HK-2 (cell line): ENCODE measurements at regions not wholly inside any gene's neighbourhood (a gene's known extent, or its start where the extent isn't known, plus 50 kb on each side); places are given as distances from the start of the nearest gene placed in this dataset.

ENCODE experiments used
- DNase-seq: peaks from one replicate; pipeline ENCODE4 v3.0.0-alpha.2; 2018; ENCODE audit not compliant: unreplicated experiment

DNA sequence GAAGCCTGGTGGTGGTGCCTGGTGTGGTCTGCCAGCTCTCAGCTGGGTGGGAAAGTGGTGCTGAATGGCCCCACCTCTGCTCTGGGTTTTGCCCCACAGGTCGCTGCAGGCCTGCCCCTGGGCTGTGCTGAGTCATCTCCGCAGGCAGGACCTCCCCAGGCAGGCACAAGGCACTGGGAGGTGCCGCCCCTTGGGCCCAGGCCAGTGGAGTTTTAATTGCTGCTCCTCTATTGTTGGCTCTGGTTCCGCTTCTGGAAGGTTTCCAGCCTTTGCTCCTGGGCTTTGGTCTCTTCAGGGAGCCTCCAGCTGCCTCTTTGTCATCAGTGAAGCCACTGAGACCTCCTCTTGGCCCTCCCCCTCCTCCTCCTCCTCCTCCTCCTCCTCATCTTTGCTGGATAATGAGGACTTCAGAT is 180.3 kb upstream of the GRB10 start:
- peak; percentile 62 for DNase-seq

DNA sequence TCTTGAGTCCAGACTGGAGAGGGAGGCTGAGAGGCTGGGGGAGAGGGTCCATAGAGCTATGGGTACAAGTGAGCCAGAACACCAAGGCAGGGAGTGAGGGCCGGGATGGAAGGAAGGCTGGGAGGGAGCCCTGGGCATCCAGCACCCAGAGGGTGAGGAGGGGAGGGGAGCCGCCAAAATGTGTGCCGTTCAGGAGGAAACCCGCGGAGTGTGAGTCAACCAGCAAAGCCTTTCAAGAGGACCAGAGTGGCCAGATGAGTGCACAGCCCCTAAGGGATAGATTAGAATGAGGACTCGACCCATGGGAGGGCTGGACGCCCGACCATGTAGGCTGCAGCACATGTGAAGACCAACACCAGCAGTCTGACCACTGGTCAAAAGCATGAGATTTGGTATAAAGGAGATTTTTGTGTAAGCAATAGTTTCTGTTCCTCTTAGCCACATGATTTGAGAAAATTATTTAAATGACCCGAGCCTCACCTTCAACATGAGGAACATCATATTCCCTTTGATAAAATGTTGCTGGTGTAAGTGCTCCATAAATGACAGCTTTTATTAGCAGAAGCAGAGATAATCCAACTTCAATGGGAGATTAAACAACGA is 179.7 kb upstream of the GRB10 start:
- DNase-seq = no peak

DNA sequence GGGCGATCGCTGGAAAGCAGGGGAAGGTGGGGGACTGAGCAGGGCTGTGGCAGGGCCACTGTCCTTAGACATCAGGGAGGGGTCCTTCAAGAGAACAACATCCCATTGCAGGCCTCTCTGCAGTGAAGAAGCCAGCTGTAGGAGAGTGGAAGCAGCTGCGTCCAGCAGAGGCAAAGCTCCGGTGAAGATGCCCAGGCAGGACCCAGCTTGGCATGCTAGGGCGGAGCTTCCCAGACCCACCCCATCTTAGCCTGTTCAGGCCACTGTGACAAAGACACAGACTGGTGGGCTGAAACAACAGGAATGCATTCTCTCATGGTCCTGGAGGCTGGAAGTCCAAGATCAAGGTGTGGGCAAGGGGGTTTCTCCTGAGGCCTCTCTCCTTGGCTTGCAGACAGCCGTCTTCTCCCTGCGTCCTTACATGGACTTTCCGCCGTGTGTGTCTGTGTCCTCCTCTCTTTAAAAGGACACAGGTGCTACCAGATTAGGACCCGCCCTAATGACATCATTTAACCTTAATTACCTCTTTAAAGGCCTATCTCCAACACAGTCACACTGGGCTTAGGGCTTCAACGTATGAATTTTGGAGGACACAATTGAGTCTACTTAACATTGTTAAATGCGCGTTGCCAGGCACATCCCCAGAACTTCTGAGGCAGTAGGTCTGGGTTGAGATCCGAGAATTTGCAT is 178.1 kb upstream of the GRB10 start:
- no peak for DNase-seq

DNA sequence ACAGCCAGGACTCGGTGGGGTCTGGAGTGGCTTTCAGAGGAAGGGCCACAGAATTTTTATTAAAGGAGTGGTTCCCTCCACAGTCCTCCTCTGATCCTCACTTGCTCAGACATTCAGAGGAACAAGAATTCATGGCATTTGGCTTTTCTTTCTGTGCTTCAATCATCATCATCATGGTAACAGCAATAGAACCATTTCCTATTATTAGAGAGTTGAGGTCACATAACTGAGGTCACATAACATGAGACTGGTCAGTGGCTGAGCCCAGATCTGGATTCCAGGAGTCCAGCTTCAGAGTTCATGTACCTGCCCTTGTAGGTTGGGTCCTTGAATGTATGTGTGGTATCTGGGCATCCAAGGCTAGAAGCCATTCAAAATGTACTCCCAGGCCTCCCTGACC is 177.3 kb upstream of the GRB10 start:
- no peak for DNase-seq

DNA sequence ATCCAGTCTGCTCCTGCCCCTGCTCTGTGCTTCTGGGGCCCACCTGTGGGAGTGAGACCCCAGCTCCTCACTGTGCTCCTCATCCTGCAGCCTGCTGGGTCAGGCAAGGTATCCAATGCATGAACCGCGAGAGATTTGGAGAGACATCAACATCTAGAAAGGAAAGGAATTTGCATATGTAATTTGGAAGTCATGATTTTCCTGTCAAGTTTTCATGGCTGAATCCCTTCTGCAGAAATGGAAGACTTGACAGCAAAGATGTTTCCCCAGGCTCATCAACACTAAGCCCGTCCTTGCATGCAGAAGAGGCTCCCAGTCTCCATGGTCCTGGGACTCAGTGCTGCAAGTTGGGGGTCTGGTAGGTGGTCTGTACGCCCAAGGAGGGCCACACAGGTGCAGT is 176.9 kb upstream of the GRB10 start:
- DNase-seq = no peak

DNA sequence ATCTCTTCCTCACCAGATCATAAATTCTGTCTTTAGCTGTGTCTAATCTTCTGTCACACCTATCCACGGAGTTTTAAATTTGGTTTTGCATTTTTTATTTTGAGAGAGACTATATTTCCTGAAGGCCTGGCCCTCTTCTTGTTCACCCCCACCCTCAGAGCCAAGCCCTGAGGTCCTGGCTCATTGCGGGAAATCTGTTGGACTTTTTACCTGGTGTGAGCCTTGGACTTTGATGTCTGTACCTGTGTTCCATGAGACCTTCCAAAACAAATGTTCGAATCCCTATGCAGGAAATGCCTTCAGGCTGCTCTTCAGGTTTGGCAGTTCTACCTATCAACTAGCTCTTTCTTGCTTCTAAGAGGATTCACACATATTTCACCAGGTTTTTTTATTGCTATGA is 175.2 kb upstream of the GRB10 start:
- DNase-seq = no peak

DNA sequence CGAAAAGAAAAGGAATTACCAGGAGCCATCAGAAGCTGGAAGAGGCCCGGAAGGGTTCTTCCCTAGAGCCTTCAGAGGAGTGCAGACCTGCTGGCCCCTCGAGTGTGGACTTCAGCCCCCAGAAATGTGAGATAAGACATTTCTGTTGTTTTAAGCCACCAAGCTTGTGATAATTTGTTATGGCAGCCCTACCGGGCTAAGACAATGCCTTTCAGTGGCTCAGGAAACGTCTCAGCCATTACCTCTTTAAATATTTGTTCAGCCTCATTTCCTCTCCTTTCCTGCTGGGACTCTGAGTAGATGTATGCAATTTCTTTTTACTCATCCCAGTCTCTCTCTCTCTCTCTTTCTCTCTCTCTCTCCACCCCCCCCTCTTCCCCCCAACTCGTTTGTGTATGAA is 174.7 kb upstream of the GRB10 start:
- no peak for DNase-seq

DNA sequence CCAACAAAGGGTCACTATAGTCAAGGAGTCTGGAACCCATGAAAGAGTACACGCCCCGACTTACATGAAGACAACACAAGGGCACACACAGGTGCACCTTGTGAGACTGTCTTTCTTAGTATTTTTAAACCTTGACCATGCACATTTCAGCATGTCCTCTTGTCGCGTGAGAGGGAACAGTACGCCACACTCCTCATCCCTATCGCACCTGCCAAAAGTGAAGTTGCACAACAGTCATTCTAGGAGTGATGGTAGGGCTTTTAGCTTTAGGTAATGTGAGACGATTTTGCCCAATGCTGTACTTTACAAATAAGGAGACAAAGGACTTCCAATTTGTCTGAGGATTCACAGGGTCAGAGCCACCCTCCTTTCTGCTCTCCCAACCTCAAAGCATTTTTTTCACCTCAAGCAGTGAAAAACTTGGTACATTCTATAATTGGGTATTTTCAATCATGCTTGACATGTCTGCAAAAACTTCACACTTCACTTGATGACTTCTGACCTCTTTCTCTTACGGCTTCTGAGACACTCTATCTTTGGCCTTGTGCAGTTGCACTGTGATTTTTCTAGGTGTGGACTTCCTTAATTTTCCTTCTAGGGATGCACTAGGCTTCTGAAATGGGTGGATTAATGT is 173.9 kb upstream of the GRB10 start:
- DNase-seq = no peak

DNA sequence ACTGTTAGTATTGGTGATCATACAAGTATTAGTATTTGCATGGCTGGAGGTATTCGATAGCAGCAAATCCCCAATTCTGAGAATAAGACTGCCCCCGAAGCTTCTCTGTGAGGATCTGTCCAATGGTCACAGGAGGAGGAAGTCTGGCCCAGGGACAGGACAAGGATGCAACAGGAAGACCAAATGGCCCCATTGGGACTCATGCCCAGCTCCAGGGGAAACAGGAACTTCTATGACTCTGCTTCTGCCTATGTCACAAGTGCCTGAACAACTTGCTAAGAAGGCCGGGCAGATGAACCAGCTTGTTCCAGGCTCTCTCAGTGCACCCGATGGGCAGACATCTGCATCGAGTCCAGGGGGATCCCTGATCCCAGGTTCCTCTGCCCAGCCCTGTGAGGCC is 172.0 kb upstream of the GRB10 start:
- no peak for DNase-seq

DNA sequence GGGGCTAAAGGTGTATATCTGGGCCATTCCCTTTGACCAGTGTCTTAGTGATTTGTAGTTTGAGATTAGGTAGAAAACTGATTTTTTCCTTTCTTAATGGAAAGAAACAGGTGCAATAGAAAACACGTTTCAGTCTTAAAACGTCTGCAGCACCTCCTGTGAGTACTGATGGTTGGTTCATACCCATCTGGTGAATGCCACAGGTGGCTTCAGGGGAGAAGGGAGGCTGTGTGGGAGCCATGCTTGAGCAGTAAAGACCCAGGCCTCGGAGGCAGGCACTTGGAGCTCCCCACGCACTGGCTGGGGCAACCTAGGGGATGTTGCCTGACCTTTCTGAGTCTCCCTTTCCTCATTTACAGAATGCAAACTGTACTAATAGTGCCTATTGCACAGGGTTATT is 171.5 kb upstream of the GRB10 start:
- no peak for DNase-seq

DNA sequence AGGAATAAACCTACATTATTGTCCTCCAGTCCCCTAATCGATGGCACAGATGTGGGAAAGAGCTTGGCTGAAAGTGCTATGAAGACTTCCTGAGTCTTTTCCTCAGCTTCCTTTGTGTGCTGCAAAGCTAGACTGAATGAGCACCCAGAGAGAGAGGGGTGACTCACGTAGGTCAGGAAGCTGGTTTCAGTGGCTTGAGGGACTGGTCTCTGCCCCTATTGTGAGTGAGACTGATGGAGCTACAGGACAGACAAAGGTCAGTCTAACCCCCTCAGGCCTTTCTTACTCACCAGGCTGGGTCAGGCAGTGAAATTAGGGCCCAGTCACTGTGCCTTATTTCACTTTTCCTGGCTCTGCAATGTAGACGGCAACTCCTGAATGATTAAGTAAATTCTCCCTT is 171.1 kb upstream of the GRB10 start:
- peak; percentile 3 for DNase-seq

DNA sequence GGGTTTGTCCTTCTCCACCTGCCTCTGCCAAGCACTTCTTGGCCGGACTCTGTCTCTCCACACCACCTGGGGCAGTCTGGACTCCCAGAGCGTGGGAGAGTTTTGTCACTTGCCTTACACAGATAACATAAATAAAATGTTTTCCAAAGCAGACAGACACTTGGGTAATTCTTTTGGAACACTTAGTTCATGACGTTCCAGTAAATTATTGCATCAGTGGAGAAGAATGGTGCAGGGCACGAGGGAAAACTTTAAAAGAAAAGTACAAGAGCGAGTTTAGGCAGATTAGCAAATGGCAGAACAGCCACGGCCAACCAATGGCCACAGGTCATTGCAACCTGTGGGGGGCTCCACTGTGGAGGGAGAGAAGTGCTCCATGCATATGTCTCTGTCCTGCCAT is 170.6 kb upstream of the GRB10 start:
- no peak for DNase-seq

DNA sequence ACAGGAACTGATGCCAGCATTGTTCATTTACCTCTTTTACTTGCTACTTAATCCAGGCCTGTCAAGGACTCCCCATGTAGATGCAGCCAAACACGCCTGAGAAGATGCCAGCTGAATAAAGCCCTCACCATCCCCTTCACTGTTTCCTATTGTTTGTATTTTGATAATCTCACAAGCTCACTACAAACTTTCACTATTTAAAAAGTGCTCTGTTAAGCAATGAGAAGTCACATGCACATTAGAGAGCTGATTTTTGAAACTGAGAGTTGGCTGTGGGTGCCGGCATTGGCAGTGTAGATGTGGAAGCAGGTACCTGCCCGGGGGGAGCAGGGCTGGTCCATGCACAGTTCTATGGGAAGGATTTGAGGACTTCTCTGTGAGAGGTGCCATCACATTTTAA is 169.8 kb upstream of the GRB10 start:
- no peak for DNase-seq

DNA sequence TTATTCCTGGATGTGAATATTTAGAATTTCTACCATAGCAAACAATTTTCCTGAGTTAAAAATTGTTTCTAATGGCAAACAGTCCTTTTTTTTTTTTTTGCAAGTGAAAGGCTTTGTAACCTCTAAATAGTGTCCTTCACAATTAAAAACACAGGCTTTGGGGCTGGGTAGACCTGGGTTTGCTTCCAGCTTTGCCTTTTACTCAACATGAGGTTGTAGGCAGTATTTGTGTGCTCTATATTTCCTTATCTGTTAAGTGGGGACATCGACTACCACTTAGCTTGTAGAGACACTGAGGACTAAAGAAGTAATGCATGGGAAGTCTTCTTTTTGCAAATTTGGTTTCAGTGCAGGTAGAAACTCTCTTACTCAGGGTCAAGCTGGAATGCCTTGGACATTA is 169.4 kb upstream of the GRB10 start:
- no peak for DNase-seq

DNA sequence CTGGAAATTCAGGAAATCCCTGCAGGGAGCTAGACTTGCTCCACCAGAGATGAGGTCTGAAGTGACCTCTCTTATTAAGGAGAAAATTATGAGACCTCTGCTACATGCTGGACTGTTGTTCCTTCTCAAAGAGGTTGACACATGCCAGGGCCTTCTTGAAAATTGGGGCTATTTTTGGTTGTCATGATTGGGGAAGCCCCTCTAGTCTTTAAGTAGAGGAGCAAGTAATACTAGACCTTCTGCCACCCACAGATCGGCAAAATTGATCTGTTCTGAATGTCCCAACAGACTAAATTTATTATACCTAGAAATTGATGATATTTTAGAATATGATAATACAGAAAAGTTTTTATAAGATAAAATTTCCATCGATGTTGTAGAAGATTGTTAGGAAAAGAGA is 160.8 kb upstream of the GRB10 start:
- no peak for DNase-seq

DNA sequence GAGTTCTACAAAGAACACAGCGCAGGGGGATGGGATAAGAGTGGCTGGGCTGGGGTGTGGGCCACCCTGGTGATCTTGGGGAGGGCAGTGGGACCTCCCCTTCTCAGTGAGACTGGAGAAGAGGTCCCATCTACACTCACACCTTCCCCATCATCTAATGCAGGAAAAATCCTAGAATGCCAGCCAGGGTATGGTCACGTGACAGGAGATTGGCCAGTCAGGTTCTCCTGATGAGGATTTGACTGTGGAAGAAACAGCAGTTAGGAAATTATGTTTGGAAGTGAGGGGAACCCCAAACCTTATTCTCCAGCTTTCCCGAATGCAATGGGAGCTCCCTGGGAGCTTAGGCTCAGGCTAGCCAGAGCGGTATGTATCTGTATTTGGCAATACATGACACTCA is 158.8 kb upstream of the GRB10 start:
- DNase-seq = no peak

DNA sequence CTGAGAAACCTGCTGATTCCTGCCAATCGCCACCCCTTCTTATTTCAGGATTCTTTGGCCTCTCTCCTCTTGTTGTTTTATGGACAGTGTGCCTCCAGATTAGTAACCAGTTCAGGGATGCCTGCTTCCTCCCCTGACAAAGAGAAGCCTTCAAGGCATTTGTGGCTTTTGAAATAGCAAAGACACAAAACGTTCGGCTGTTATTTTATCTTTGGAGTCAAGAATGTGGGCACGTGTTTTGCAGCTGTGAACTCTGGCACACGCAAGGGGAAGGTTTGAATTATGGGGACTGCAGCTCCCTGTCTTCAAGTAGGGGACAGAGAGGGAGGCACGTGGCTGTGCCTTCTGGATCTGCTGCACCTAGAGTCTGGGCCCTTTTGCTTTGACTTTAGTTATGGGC is 157.9 kb upstream of the GRB10 start:
- DNase-seq = no peak

DNA sequence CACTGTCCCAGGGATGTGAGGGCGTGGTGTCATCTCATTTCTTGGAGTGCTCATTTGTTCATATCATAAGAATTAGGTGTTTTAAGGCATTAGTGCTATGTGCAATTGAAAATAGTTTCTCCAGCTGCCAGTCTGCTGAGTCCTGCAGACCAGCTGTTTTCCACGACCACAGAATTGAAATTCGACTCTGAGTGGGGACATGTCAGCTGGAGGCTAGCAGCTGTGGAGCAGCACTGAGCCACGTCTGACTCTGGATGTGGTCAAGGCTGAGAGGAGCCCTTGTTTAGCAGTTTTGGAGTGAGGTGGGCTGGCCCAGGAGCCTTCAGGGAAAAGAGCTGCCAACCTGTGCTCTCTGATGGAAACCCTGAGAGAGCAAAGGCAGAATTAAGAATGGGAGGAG is 156.3 kb upstream of the GRB10 start:
- DNase-seq = no peak

DNA sequence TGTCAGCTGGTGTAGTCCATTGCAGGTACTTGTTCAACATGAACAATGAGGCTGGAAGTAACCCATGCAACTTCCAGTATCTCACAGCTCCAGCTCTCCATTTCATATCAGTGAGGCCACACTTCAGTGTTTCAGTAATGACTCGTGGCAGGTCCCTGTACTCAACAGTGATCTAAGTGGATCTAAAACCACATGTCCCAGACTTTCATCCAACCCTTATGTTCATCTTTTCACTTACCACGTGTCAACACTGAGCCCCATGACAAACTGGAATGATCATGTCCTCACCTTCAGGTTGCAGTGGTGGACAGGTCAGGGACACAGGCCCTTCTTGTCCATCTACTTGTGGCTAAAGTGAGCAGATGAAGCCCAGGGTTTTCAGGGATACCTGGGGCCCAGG is 155.0 kb upstream of the GRB10 start:
- DNase-seq = no peak

DNA sequence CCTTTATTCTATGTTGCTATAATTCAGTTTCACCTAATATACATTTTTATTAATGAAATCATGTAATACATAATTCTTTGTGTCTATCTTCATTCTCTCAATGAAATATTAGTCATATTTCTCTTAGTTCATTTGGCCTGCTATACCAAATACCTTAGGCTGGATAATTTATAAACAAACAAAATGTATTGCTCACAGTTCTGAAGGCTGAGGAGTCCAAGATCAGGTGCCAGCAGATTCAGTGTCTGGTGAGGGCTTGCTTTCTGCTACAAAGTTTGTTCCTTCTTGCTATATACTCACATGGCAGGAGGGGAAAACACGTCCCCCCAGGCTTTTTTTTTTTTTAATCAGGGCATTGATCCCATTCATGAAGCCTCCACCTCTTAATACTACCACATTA is 143.4 kb upstream of the GRB10 start:
- no peak for DNase-seq

DNA sequence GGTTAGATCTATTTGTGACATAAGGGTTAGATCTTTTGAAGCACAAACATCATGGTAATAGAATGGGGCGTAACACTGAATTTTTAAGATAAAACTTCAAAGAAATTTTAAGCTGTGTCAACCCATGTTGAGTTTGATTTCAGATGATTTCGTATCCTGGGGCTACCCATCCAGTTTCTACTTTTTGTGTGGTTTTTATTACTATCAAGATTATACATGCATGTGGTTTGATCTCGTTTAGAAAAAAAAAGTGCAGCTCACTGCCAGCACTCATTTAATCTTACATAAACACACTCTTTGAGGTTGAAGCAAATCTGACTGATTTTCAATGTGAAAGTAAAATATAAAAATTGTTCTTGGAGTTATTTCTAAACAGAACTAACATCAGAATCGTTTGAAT is 140.8 kb upstream of the GRB10 start:
- DNase-seq = no peak

DNA sequence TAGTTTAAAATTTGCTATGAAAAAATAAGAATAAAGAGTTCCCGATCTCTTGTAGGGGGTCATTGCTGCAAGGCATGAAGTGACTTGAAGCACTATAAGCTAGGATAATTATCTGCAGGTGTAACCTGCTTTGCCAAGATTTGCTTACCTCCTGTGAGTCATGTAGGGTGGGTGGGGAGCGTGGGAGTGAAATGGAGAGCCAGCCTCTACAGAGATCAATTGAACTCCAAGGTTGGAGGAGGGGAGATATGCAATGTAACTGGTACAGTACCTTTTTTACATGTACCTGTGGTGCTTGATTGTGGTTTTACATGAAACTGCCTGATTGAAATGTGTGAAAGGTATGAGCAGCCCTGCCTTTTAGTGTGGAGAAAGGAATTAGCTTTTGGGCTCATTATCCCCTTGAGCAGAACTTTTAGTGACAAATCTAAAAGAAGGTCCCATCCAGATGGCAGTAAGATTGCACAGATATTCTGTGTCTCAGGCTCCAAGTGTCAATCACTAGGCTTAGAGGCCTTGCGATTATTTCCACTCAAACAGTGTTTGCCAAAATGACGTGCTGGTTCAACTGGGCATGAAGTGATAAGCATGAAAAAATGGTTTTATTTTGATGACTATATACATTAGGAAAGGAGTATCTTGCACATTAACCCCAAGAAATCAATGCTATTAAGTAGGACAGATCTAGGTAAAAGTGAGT is 138.6 kb upstream of the GRB10 start:
- DNase-seq = no peak

DNA sequence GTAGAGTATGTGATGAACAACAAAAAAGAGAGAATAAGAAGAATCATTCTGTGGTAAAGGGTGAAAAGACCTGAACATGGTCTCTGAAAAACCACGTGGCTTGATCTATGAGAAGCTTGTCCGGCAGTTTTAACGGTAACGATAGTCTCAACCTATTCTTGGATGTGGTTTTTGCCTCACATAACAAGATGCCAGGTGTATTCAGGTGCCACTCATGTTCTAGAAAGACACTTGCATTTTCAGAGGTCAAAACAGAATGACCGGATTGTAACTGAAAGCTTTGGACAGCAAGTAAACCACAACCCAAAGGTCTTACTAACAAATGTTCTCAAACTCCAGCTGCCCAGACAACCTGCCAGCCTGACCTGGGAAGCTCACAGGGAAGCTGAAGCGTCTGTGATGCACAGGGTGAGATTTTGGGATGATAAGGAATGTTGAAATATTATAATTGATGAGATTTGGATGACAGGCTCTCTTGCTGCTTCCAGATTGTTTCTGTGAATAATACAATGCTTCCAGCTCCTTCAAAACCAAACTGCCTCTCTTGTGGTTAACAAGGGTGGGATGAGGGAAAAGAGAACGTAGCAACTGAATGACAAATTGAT is 137.4 kb upstream of the GRB10 start:
- DNase-seq = no peak
